Glomerular endothelial cell (primary cell): ENCODE measurements at regions not wholly inside any gene's neighbourhood (a gene's known extent, or its start where the extent isn't known, plus 50 kb on each side); places are given as distances from the start of the nearest gene placed in this dataset.
A peak's percentile ranks its signal among the peaks of the same experiment; 100 is the strongest.

ENCODE experiments used
- DNase-seq: peaks from one replicate; pipeline ENCODE4 v3.0.0-alpha.2; 2011; ENCODE audit warnings: low read depth, low spot score; ENCODE audit errors: extremely low read depth

GRCh38 chr12:45666816-45667215 is 62.7 kb upstream of the ARID2 start:
- DNase-seq, result no peak

GRCh38 chr12:45667761-45668160 is 61.7 kb upstream of the ARID2 start:
- DNase-seq, result no peak

DNA sequence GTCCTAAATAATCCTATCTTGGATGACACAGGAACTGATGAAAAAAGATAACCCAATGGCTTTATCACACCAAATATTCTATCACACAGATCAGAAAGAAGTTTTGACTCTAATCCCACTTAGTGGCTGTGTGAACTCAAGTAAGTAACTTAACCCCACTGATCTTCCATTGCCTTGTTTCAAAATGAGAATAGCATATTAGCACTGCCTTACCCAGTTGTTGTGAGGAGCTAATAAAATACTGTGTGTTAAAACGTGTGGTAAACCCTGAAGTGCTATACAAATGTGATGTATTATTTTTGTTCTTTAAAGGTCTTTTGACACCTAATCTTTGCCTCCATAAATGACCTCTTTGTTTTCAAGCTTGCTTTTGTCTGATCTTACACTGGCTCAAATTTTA is 60.9 kb upstream of the ARID2 start:
- DNase-seq, result no peak

GRCh38 chr12:45669093-45669492 is 60.4 kb upstream of the ARID2 start:
- DNase-seq, result no peak

GRCh38 chr12:45669792-45670191 is 59.7 kb upstream of the ARID2 start:
- DNase-seq, result no peak

DNA sequence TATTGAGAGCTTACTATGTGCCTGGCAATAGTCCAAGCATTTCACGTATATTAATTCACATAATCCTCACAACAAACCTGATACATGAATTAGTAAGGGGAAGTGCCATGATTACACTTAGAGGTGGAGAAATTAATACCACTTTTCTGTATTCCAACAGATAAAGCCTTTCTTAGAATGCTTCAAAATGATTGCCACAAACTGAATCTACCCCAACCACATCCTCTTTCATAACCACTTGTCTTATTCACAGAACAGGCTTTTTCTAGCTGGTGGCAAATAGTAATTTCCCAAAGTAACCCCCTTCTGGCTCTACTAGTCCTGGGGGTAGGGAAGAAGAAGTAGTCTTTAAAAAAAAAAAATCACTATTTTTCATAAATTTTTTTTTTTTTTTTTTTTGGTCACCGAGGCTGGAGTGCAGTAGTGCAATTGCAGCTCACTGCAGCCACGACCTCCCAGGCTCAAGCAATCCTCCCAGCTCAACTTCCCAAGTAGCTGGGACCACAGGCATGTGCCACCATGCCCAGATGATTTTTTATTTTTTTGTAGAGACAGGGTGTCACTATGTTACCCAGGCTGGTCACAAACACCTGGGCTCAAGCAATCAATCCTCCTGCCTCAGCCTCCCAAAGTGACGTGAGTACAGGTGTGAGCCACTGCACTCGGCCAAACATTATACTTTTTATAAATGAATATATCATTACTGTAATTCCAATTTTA is 59.0 kb upstream of the ARID2 start:
- no peak for DNase-seq

- DNase-seq, result no peak
These were observed 58.3 kb upstream of the ARID2 start for GRCh38 chr12:45671254-45671653.

DNA sequence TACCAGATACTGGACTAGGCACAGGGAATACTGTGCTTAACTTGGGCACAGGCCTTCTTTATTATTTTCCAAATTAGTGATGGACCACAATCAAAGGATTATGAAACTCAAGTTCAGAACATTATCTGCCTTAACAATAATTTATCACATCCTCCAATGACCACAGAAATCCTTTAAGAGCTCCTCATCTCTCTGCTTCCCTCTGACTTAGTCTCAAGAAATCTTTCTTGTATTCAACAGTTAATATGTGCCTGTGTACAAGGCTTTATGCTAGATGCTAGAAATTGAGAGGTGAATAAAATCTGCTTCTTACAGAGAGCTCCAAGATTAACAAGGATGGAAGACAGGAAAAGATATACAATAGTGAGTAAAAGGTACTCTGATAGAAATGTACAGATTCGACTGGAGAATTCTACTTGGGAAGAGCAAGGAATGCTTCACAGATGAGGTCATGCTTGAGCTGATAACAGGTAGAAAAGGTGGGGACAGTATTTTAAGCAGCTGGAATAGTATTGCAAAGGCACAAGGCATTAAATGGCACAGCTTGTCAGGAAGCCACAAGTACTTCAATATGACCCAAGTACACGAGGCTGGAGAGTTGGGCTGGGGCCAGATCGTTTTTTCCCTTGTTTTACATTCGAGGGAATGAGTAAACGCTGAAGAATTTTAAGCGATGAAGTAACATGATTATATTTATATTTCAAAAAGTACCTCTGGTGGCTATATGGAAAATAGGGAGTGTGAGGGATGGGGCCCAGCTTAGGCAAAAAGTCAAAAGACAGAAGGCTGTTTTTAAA is 55.1 kb upstream of the ARID2 start:
- peak; percentile 18 for DNase-seq

- no peak for DNase-seq
These were observed 54.0 kb upstream of the ARID2 start for GRCh38 chr12:45675534-45675933.
